ENCODE measurements at regions not wholly inside any gene's neighbourhood (a gene's known extent, or its start where the extent isn't known, plus 50 kb on each side); places are given as distances from the start of the nearest gene placed in this dataset.

GRCh38 chr18:41540237-41540871 lies 414.7 kb upstream of the PIK3C3 start:
- DNase-seq (ENCODE audit: low read depth) = no peak

- no peak for DNase-seq (ENCODE audit: low read depth)
Observed at GRCh38 chr18:41538751-41539150, 416.3 kb upstream of the PIK3C3 start.

- DNase-seq (ENCODE audit: low read depth) = no peak
Observed at GRCh38 chr18:41537666-41538065, 417.4 kb upstream of the PIK3C3 start.

- DNase-seq (ENCODE audit: low read depth) = no peak
Observed at GRCh38 chr18:41532344-41533086, 422.5 kb upstream of the PIK3C3 start.

GRCh38 chr18:41530970-41531369 lies 424.1 kb upstream of the PIK3C3 start:
- DNase-seq (ENCODE audit: low read depth) = no peak

GRCh38 chr18:41529093-41529492 lies 425.9 kb upstream of the PIK3C3 start:
- no peak for DNase-seq (ENCODE audit: low read depth)

- no peak for DNase-seq (ENCODE audit: low read depth)
Observed at GRCh38 chr18:41526054-41526453, 429.0 kb upstream of the PIK3C3 start.

GRCh38 chr18:41524674-41525470 lies 430.2 kb upstream of the PIK3C3 start:
- no peak for DNase-seq (ENCODE audit: low read depth)

GRCh38 chr18:41517142-41517541 lies 437.9 kb upstream of the PIK3C3 start:
- no peak for DNase-seq (ENCODE audit: low read depth)

- no peak for DNase-seq (ENCODE audit: low read depth)
Observed at GRCh38 chr18:41513438-41513837, 441.6 kb upstream of the PIK3C3 start.

- DNase-seq (ENCODE audit: low read depth) = no peak
Observed at GRCh38 chr18:41504316-41504715, 450.7 kb upstream of the PIK3C3 start.

GRCh38 chr18:41501848-41502247 lies 453.2 kb upstream of the PIK3C3 start:
- no peak for DNase-seq (ENCODE audit: low read depth)

GRCh38 chr18:41499345-41499744 lies 455.7 kb upstream of the PIK3C3 start:
- no peak for DNase-seq (ENCODE audit: low read depth)

- DNase-seq (ENCODE audit: low read depth) = no peak
Observed at GRCh38 chr18:41490861-41491260, 464.2 kb upstream of the PIK3C3 start.

- DNase-seq (ENCODE audit: low read depth) = no peak
Observed at GRCh38 chr18:41486575-41486974, 468.5 kb upstream of the PIK3C3 start.

- no peak for DNase-seq (ENCODE audit: low read depth)
Observed at GRCh38 chr18:41484069-41484468, 471.0 kb upstream of the PIK3C3 start.

- no peak for DNase-seq (ENCODE audit: low read depth)
Observed at GRCh38 chr18:41482501-41482900, 472.5 kb upstream of the PIK3C3 start.

- DNase-seq (ENCODE audit: low read depth) = no peak
Observed at GRCh38 chr18:41466436-41467160, 488.4 kb upstream of the PIK3C3 start.

GRCh38 chr18:41465386-41465785 lies 489.6 kb upstream of the PIK3C3 start:
- no peak for DNase-seq (ENCODE audit: low read depth)

- no peak for DNase-seq (ENCODE audit: low read depth)
Observed at GRCh38 chr18:41464278-41464677, 490.8 kb upstream of the PIK3C3 start.

- DNase-seq (ENCODE audit: low read depth) = no peak
Observed at GRCh38 chr18:41462946-41463345, 492.1 kb upstream of the PIK3C3 start.

GRCh38 chr18:41461114-41461513 lies 493.9 kb upstream of the PIK3C3 start:
- no peak for DNase-seq (ENCODE audit: low read depth)
